ENCODE measurements at regions not wholly inside any gene's neighbourhood (a gene's known extent, or its start where the extent isn't known, plus 50 kb on each side); places are given as distances from the start of the nearest gene placed in this dataset.
"Not testable (repeated sequence)": the region's sequence is repeated elsewhere in the genome, so short reads cannot be mapped to it uniquely, and the experiment has no call there.

- TF ChIP-seq POLR2AphosphoS5, CTCF, POLR2A (IDR thresholded peaks at IDR 0.05): not testable (repeated sequence)
Measured at GRCh38 chr2:87533390-87534272, 214.3 kb upstream of the PLGLB2 start.
